ENCODE measurements at regions not wholly inside any gene's neighbourhood (a gene's known extent, or its start where the extent isn't known, plus 50 kb on each side); places are given as distances from the start of the nearest gene placed in this dataset.

GRCh38 chr6:169406804-169407203 is 153.2 kb upstream of the THBS2 start:
- TF ChIP-seq, protein P1, sequence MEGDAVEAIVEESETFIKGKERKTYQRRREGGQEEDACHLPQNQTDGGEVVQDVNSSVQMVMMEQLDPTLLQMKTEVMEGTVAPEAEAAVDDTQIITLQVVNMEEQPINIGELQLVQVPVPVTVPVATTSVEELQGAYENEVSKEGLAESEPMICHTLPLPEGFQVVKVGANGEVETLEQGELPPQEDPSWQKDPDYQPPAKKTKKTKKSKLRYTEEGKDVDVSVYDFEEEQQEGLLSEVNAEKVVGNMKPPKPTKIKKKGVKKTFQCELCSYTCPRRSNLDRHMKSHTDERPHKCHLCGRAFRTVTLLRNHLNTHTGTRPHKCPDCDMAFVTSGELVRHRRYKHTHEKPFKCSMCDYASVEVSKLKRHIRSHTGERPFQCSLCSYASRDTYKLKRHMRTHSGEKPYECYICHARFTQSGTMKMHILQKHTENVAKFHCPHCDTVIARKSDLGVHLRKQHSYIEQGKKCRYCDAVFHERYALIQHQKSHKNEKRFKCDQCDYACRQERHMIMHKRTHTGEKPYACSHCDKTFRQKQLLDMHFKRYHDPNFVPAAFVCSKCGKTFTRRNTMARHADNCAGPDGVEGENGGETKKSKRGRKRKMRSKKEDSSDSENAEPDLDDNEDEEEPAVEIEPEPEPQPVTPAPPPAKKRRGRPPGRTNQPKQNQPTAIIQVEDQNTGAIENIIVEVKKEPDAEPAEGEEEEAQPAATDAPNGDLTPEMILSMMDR (IDR thresholded peaks at IDR 0.05; ENCODE audit: insufficient read depth in 1 of 2, low read depth in 1 of 2, low read length in 1 of 2, severe bottlenecking in 1 of 2, unreplicated experiment in 1 of 2): no peak
- ChIA-PET CTCF (no interaction called here), POLR2A (no interaction called here)
- Histone ChIP-seq H3K27me3 (replicated peaks; ENCODE audit: control insufficient read depth, insufficient read depth, low read length) (no peaks in the 10 kb centered on the region), H3K36me3 (ENCODE audit: control insufficient read depth, insufficient read depth, low read length) (no peaks in the 10 kb centered on the region), H3K9me3 (no peaks in the 10 kb centered on the region), H3K4me1 (no peaks in the 10 kb centered on the region), H3K4me3 (ENCODE audit: low read depth, low read length) (no peak overlapping the region)
- H3K27me3 Mint-ChIP-seq (ENCODE audit: insufficient read depth, unreplicated experiment): peaks cover 3% of the 10 kb centered on the region
- no peaks in the 10 kb centered on the region for H3K9me3 Mint-ChIP-seq (ENCODE audit: unreplicated experiment)
- H3K27ac Mint-ChIP-seq (ENCODE audit: unreplicated experiment): no peak overlapping the region
- no peak overlapping the region for H3K4me3 Mint-ChIP-seq (ENCODE audit: unreplicated experiment)
- H3K36me3 Mint-ChIP-seq (ENCODE audit: insufficient read depth, unreplicated experiment): no peaks in the 10 kb centered on the region
- H3K4me1 Mint-ChIP-seq (ENCODE audit: low read depth, unreplicated experiment): no peaks in the 10 kb centered on the region
- no peak for DNase-seq
- intact Hi-C loops (cut with micrococcal nuclease; ENCODE audit: unreplicated experiment): no loop called here
- no TSS peak for BruUV-seq (replicated peaks)

GRCh38 chr6:169406034-169406433 is 152.4 kb upstream of the THBS2 start:
- peaks cover 3% of the 10 kb centered on the region for H3K27me3 Mint-ChIP-seq (ENCODE audit: insufficient read depth, unreplicated experiment)
- no TSS peak for BruUV-seq (replicated peaks)
- intact Hi-C loops (cut with micrococcal nuclease; ENCODE audit: unreplicated experiment): no loop called here
- TF ChIP-seq, protein P1 (IDR thresholded peaks at IDR 0.05; ENCODE audit: insufficient read depth in 1 of 2, low read depth in 1 of 2, low read length in 1 of 2, severe bottlenecking in 1 of 2, unreplicated experiment in 1 of 2): no peak
- H3K4me1 Mint-ChIP-seq (ENCODE audit: low read depth, unreplicated experiment): no peaks in the 10 kb centered on the region
- no peaks in the 10 kb centered on the region for H3K4me1 ChIP-seq
- H3K27ac Mint-ChIP-seq (ENCODE audit: unreplicated experiment): no peak overlapping the region
- no peak for DNase-seq
- ChIA-PET CTCF (no interaction called here), POLR2A (no interaction called here)
- H3K4me3 ChIP-seq (ENCODE audit: low read depth, low read length): no peak overlapping the region
- H3K9me3 Mint-ChIP-seq (ENCODE audit: unreplicated experiment): no peaks in the 10 kb centered on the region
- no peaks in the 10 kb centered on the region for H3K27me3 ChIP-seq (replicated peaks; ENCODE audit: control insufficient read depth, insufficient read depth, low read length)
- H3K9me3 ChIP-seq: no peaks in the 10 kb centered on the region
- no peak overlapping the region for H3K4me3 Mint-ChIP-seq (ENCODE audit: unreplicated experiment)
- no peaks in the 10 kb centered on the region for H3K36me3 Mint-ChIP-seq (ENCODE audit: insufficient read depth, unreplicated experiment)
- no peaks in the 10 kb centered on the region for H3K36me3 ChIP-seq (ENCODE audit: control insufficient read depth, insufficient read depth, low read length)

GRCh38 chr6:169404828-169405227 is 151.2 kb upstream of the THBS2 start:
- Histone ChIP-seq H3K9me3 (no peaks in the 10 kb centered on the region), H3K4me1 (no peaks in the 10 kb centered on the region), H3K36me3 (ENCODE audit: control insufficient read depth, insufficient read depth, low read length) (no peaks in the 10 kb centered on the region), H3K27me3 (replicated peaks; ENCODE audit: control insufficient read depth, insufficient read depth, low read length) (no peaks in the 10 kb centered on the region; the same call in 1 of the 2 replicates), H3K4me3 (ENCODE audit: low read depth, low read length) (no peak overlapping the region)
- CTCF ChIA-PET: no interaction called here
- H3K27me3 Mint-ChIP-seq (ENCODE audit: insufficient read depth, unreplicated experiment): peaks cover 3% of the 10 kb centered on the region
- H3K27ac Mint-ChIP-seq (ENCODE audit: unreplicated experiment): no peak overlapping the region
- TF ChIP-seq, protein P1 (IDR thresholded peaks at IDR 0.05; ENCODE audit: insufficient read depth in 1 of 2, low read depth in 1 of 2, low read length in 1 of 2, severe bottlenecking in 1 of 2, unreplicated experiment in 1 of 2): no peak
- intact Hi-C loops (cut with micrococcal nuclease; ENCODE audit: unreplicated experiment): no loop called here
- no peak for DNase-seq
- no peaks in the 10 kb centered on the region for H3K4me1 Mint-ChIP-seq (ENCODE audit: low read depth, unreplicated experiment)
- H3K36me3 Mint-ChIP-seq (ENCODE audit: insufficient read depth, unreplicated experiment): no peaks in the 10 kb centered on the region
- no peaks in the 10 kb centered on the region for H3K9me3 Mint-ChIP-seq (ENCODE audit: unreplicated experiment)
- no peak overlapping the region for H3K4me3 Mint-ChIP-seq (ENCODE audit: unreplicated experiment)
- BruUV-seq (replicated peaks): no TSS peak
- POLR2A ChIA-PET: no interaction called here

All from Caco-2 (cell line).